ENCODE measurements at regions not wholly inside any gene's neighbourhood (a gene's known extent, or its start where the extent isn't known, plus 50 kb on each side); places are given as distances from the start of the nearest gene placed in this dataset.

DNA sequence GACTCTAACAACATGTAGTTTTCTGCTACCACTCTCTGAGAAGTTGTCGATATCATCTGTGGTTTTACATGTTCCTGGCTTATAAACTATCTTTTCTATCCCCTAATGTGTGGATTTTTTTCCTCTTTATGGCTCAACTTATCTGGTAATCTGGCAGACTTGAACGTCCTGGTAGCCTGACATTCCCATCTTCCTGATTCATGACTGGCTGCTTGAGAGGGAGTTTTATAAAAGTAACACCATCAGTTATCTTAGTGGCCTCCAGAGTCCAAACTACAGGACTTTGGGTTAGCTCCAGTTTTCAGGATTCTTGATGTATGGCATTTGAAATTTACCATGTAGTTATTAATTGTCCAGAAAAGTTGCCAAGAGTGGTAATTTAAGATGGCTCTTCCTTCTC, 174.0 kb upstream of the GULP1 start:
- TF ChIP-seq, protein P1, sequence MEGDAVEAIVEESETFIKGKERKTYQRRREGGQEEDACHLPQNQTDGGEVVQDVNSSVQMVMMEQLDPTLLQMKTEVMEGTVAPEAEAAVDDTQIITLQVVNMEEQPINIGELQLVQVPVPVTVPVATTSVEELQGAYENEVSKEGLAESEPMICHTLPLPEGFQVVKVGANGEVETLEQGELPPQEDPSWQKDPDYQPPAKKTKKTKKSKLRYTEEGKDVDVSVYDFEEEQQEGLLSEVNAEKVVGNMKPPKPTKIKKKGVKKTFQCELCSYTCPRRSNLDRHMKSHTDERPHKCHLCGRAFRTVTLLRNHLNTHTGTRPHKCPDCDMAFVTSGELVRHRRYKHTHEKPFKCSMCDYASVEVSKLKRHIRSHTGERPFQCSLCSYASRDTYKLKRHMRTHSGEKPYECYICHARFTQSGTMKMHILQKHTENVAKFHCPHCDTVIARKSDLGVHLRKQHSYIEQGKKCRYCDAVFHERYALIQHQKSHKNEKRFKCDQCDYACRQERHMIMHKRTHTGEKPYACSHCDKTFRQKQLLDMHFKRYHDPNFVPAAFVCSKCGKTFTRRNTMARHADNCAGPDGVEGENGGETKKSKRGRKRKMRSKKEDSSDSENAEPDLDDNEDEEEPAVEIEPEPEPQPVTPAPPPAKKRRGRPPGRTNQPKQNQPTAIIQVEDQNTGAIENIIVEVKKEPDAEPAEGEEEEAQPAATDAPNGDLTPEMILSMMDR (IDR thresholded peaks at IDR 0.05): no peak
- TF ChIP-seq POLR2A (IDR thresholded peaks at IDR 0.05) (no peak), POLR2AphosphoS5 (IDR thresholded peaks at IDR 0.05) (no peak)
